ENCODE measurements at regions not wholly inside any gene's neighbourhood (a gene's known extent, or its start where the extent isn't known, plus 50 kb on each side); places are given as distances from the start of the nearest gene placed in this dataset.
"Not testable (repeated sequence)": the region's sequence is repeated elsewhere in the genome, so short reads cannot be mapped to it uniquely, and the experiment has no call there.

- Histone ChIP-seq H2BK15ac (ENCODE audit: low read depth, low read length) (no peak overlapping the region), H3K18ac (ENCODE audit: insufficient read length, low read depth, low read length) (no peak overlapping the region), H2AFZ (ENCODE audit: low read length) (no peak overlapping the region), H2BK120ac (ENCODE audit: low read depth, low read length, poor library complexity, severe bottlenecking) (no peak overlapping the region), H3K79me2 (ENCODE audit: insufficient read depth, low read length) (no peaks in the 10 kb centered on the region), H3K4ac (ENCODE audit: low read depth, low read length) (no peak overlapping the region), H3K14ac (ENCODE audit: insufficient read depth, low read length) (no peak overlapping the region), H3K79me1 (ENCODE audit: insufficient read depth, low read depth, low read length, poor library complexity, severe bottlenecking) (no peaks in the 10 kb centered on the region), H4K8ac (replicated peaks; ENCODE audit: insufficient read length, low read depth, low read length) (no peak overlapping the region), H2BK12ac (ENCODE audit: insufficient read length, low read depth, low read length) (no peak overlapping the region), H3K9me3 (ENCODE audit: control insufficient read depth, low read depth, low read length) (no peaks in the 10 kb centered on the region), H3K23me2 (ENCODE audit: insufficient read length, low read depth, low read length, poor library complexity, severe bottlenecking) (no peaks in the 10 kb centered on the region), H2BK5ac (ENCODE audit: insufficient read length, low read length) (no peak overlapping the region), H3T11ph (ENCODE audit: low read length) (no peak overlapping the region), H3K27ac (ENCODE audit: insufficient read length, low read depth, low read length) (no peak overlapping the region), H3K56ac (ENCODE audit: insufficient read length, low read depth, low read length) (no peak overlapping the region), H4K91ac (ENCODE audit: insufficient read length, low read depth, low read length) (no peak overlapping the region), H3K9ac (ENCODE audit: extremely low read depth, insufficient read length, low read length) (no peak overlapping the region), H4K5ac (ENCODE audit: insufficient read length, low read depth, low read length) (no peak overlapping the region), H3K23ac (ENCODE audit: insufficient read length, low read depth, low read length) (no peak overlapping the region), H2BK20ac (ENCODE audit: low read depth, low read length, poor library complexity, severe bottlenecking) (no peak overlapping the region), H2AK5ac (ENCODE audit: insufficient read length, low read length) (no peak overlapping the region), H3K27me3 (ENCODE audit: insufficient read depth, low read length) (peaks cover 3% of the 10 kb centered on the region; the same call in 1 of the 2 replicates), H3K4me1 (ENCODE audit: insufficient read depth, low read length) (no peaks in the 10 kb centered on the region), H4K20me1 (ENCODE audit: control insufficient read depth, insufficient read depth, insufficient read length) (no peaks in the 10 kb centered on the region), H3K4me2 (ENCODE audit: insufficient read depth, insufficient read length, low read length) (no peak overlapping the region)
- WGBS (ENCODE audit: extremely low coverage, insufficient read length, low lambda C conversion rate), result no CpG with 5 or more reads among the region's 1 CpG
- peaks cover 56% of the 10 kb centered on the region for H3K27me3 Mint-ChIP-seq (ENCODE audit: low read depth)
- H3K9me3 Mint-ChIP-seq, result peaks cover 66 to 73% of the 10 kb centered on the region in 2 experiments
- TF ChIP-seq CTCF (conservative IDR thresholded peaks at IDR 0.05), result no peak
- peaks cover 0 to 3% (median 2%) of the 10 kb centered on the region in 3 experiments; a peak in 3 of 7 replicates for H3K36me3 Mint-ChIP-seq (ENCODE audit: insufficient read depth in 1 of 3, low read depth in 3 of 3)
- H3K4me1 Mint-ChIP-seq, result peaks cover 13 to 17% of the 10 kb centered on the region in 2 experiments
- H3K4me3 Mint-ChIP-seq, result no peak overlapping the region
- no peak for DNase-seq
- H3K27ac Mint-ChIP-seq, result no peak overlapping the region
Measured at GRCh38 chrX:150229481-150229880, 133.6 kb upstream of the MAMLD1 start.

- not testable (repeated sequence) for H3T11ph ChIP-seq (ENCODE audit: low read length); H2BK120ac ChIP-seq (ENCODE audit: low read depth, low read length, poor library complexity, severe bottlenecking); H3K18ac ChIP-seq (ENCODE audit: insufficient read length, low read depth, low read length); H3K79me2 ChIP-seq (ENCODE audit: insufficient read depth, low read length); H3K9me3 ChIP-seq (ENCODE audit: control insufficient read depth, low read depth, low read length); H3K4ac ChIP-seq (ENCODE audit: low read depth, low read length); H3K14ac ChIP-seq (ENCODE audit: insufficient read depth, low read length); H3K4me2 ChIP-seq (ENCODE audit: insufficient read depth, insufficient read length, low read length); H3K27ac Mint-ChIP-seq; H2BK20ac ChIP-seq (ENCODE audit: low read depth, low read length, poor library complexity, severe bottlenecking); H4K91ac ChIP-seq (ENCODE audit: insufficient read length, low read depth, low read length); H3K56ac ChIP-seq (ENCODE audit: insufficient read length, low read depth, low read length); H3K4me1 ChIP-seq (ENCODE audit: insufficient read depth, low read length); H3K27me3 ChIP-seq (ENCODE audit: insufficient read depth, low read length); H2BK15ac ChIP-seq (ENCODE audit: low read depth, low read length); H4K8ac ChIP-seq (replicated peaks; ENCODE audit: insufficient read length, low read depth, low read length); H2BK12ac ChIP-seq (ENCODE audit: insufficient read length, low read depth, low read length); H3K9ac ChIP-seq (ENCODE audit: extremely low read depth, insufficient read length, low read length); H4K20me1 ChIP-seq (ENCODE audit: control insufficient read depth, insufficient read depth, insufficient read length); H3K4me3 Mint-ChIP-seq; H3K4me1 Mint-ChIP-seq; H4K5ac ChIP-seq (ENCODE audit: insufficient read length, low read depth, low read length); H3K36me3 Mint-ChIP-seq (ENCODE audit: insufficient read depth in 1 of 3, low read depth in 3 of 3); H2AFZ ChIP-seq (ENCODE audit: low read length); H3K23ac ChIP-seq (ENCODE audit: insufficient read length, low read depth, low read length); H3K23me2 ChIP-seq (ENCODE audit: insufficient read length, low read depth, low read length, poor library complexity, severe bottlenecking); H2AK5ac ChIP-seq (ENCODE audit: insufficient read length, low read length); H3K79me1 ChIP-seq (ENCODE audit: insufficient read depth, low read depth, low read length, poor library complexity, severe bottlenecking); H3K27ac ChIP-seq (ENCODE audit: insufficient read length, low read depth, low read length); DNase-seq; H2BK5ac ChIP-seq (ENCODE audit: insufficient read length, low read length)
- WGBS (ENCODE audit: extremely low coverage, insufficient read length, low lambda C conversion rate), result no CpG with 5 or more reads among the region's 6 CpGs
- Mint-ChIP-seq H3K9me3 (peaks cover 70 to 76% of the 10 kb centered on the region in 2 experiments), H3K27me3 (ENCODE audit: low read depth) (peaks cover 48% of the 10 kb centered on the region)
Measured at GRCh38 chrX:150230952-150231351, 132.2 kb upstream of the MAMLD1 start.
